Neural cell (in vitro differentiated cells): ENCODE measurements at regions not wholly inside any gene's neighbourhood (a gene's known extent, or its start where the extent isn't known, plus 50 kb on each side); places are given as distances from the start of the nearest gene placed in this dataset.
"Not testable (repeated sequence)": the region's sequence is repeated elsewhere in the genome, so short reads cannot be mapped to it uniquely, and the experiment has no call there.

Source experiments
- CTCF ChIP-seq: fragments of 450-650 bp; IDR thresholded peaks from 2 replicates; pipeline ENCODE4 v1.5.1; 2014; ENCODE audit warnings: antibody characterized with exemption, mild to moderate bottlenecking, moderate library complexity; ENCODE audit not compliant: poor library complexity, severe bottlenecking
- POLR2AphosphoS5 ChIP-seq: IDR thresholded peaks from 2 replicates; pipeline ENCODE4 v1.6.1; 2012
- TAF1 ChIP-seq: IDR thresholded peaks from 2 replicates; pipeline ENCODE4 v1.6.1; 2012; ENCODE audit warnings: low read depth

GRCh38 chr2:111672641-111673040, 211.4 kb downstream of the ANAPC1 start:
- not testable (repeated sequence) for TF ChIP-seq CTCF, POLR2AphosphoS5, TAF1
